HCT116 (cell line): ENCODE measurements at regions not wholly inside any gene's neighbourhood (a gene's known extent, or its start where the extent isn't known, plus 50 kb on each side); places are given as distances from the start of the nearest gene placed in this dataset.

ENCODE experiments used
- ATAC-seq: fragments of 200-7000 bp; cut with Tn5 transposase; 2 replicates; pipeline ENCODE4 v1.9.1; 2020; ENCODE audit warnings: mild to moderate bottlenecking, moderate library complexity
- BruUV-seq: library from RNA; stranded (reverse); fragments of 400-500 nt; replicated peaks from 2 replicates; lab custom pipeline; 2021; lab: Mats Ljungman, UMichigan
- CTCF ChIA-PET: fragments of 300-600 bp; sonication (Branson Sonifier 250); formaldehyde crosslinking; loops from one replicate; lab custom pipeline; 2021; ENCODE audit warnings: antibody characterized with exemption; lab: Charles Lee
- POLR2A ChIA-PET: fragments of 300-600, 350-600 bp; sonication (Branson Sonifier 250); formaldehyde crosslinking; loops from one replicate; lab custom pipeline; 2021; ENCODE audit warnings: antibody characterized with exemption; lab: Charles Lee
- RAD21 ChIA-PET, 2 experiments: fragments of 300-600 bp; sonication (Branson Sonifier 250); formaldehyde crosslinking; loops; one replicate each; lab custom pipeline; 2023; ENCODE audit warnings: low total read pairs in 2 of 2; ENCODE audit not compliant: uncharacterized antibody in 2 of 2, unreplicated experiment in 2 of 2, low non-redundant PET in 1 of 2; lab: Charles Lee
- DNase-seq: peaks from one replicate; pipeline ENCODE4 v3.0.0-alpha.2; 2010; ENCODE audit warnings: low read depth, low spot score
- H2AFZ ChIP-seq: fragments of 200-600 bp; shearing (Covaris generic), sonication (generic); 2 replicates; pipeline ENCODE4 v1.6.1; 2017; ENCODE audit warnings: low read depth, mixed run types, mixed read lengths, antibody characterized with exemption, low read length; ENCODE audit not compliant: poor library complexity, severe bottlenecking
- H3K27ac ChIP-seq: 2 replicates; pipeline ENCODE4 v1.5.1; 2012; ENCODE audit warnings: low read depth, low read length
- H3K27me3 ChIP-seq: fragments of 200-600 bp; sonication (generic); 2 replicates; pipeline ENCODE4 v1.6.1; 2016; ENCODE audit warnings: mixed run types, low read length, mixed read lengths; ENCODE audit not compliant: insufficient read depth
- H3K36me3 ChIP-seq, 2 experiments: fragments of 200-500 bp in 1 of 2; fragments of 200-600 bp in 1 of 2; sonication (Bioruptor generic) in 1 of 2; sonication (generic) in 1 of 2; 2 replicates each; pipeline versions ENCODE4 v1.5.1 to v1.6.1; 2014 to 2016; ENCODE audit warnings: low read length in 2 of 2, inconsistent platforms in 1 of 2, mixed read lengths in 1 of 2, mixed run types in 1 of 2; ENCODE audit not compliant: insufficient read depth in 2 of 2, control insufficient read depth in 1 of 2
- H3K4me1 ChIP-seq, 2 experiments: fragments of 200-600 bp in 1 of 2; sonication (generic) in 1 of 2; 2 replicates each; pipeline versions ENCODE4 v1.5.1 to v1.6.1; 2012 to 2017; ENCODE audit warnings: low read length in 2 of 2, inconsistent platforms in 1 of 2, mild to moderate bottlenecking in 1 of 2, mixed read lengths in 1 of 2, mixed run types in 1 of 2, moderate library complexity in 1 of 2; ENCODE audit not compliant: insufficient read depth in 2 of 2, control insufficient read depth in 1 of 2
- H3K4me2 ChIP-seq: fragments of 200-600 bp; sonication (generic); 2 replicates; pipeline ENCODE4 v1.6.1; 2017; ENCODE audit warnings: mixed run types, low read length, mixed read lengths
- H3K4me3 ChIP-seq, 2 experiments: fragments of 200-600 bp in 1 of 2; sonication (generic) in 1 of 2; replicated peaks in 1 of 2; 2 replicates each; pipeline ENCODE4 v1.5.1; 2011 to 2016; ENCODE audit warnings: low read length in 2 of 2, control low read depth in 1 of 2, low read depth in 1 of 2, mild to moderate bottlenecking in 1 of 2, mixed read lengths in 1 of 2, mixed run types in 1 of 2
- H3K79me2 ChIP-seq: fragments of 200-600 bp; sonication (generic); 2 replicates; pipeline ENCODE4 v1.6.1; 2017; ENCODE audit warnings: mild to moderate bottlenecking, mixed run types, low read length, moderate library complexity, mixed read lengths; ENCODE audit not compliant: insufficient read depth
- H3K9ac ChIP-seq: fragments of 200-600 bp; sonication (generic); 2 replicates; pipeline ENCODE4 v1.6.1; 2016; ENCODE audit warnings: low read length, mixed read lengths
- H3K9me2 ChIP-seq: fragments of 200-600 bp; sonication (generic), shearing (Covaris generic); 2 replicates; pipeline ENCODE4 v1.6.1; 2017; ENCODE audit warnings: mixed run types, mild to moderate bottlenecking, moderate library complexity; ENCODE audit not compliant: insufficient read depth
- H3K9me3 ChIP-seq, 2 experiments: fragments of 200-500 bp in 1 of 2; fragments of 200-600 bp in 1 of 2; sonication (Bioruptor generic) in 1 of 2; sonication (generic) in 1 of 2; 2 replicates each; pipeline ENCODE4 v1.6.1; 2014 to 2017; ENCODE audit warnings: low read length in 2 of 2, mixed read lengths in 2 of 2, inconsistent platforms in 1 of 2, low read depth in 1 of 2, mild to moderate bottlenecking in 1 of 2, mixed run types in 1 of 2, moderate library complexity in 1 of 2; ENCODE audit not compliant: control insufficient read depth in 1 of 2, insufficient read depth in 1 of 2
- H4K20me1 ChIP-seq: fragments of 200-600 bp; sonication (generic), shearing (Covaris generic); 2 replicates; pipeline ENCODE4 v1.6.1; 2017; ENCODE audit warnings: mixed run types, mild to moderate bottlenecking, moderate library complexity; ENCODE audit not compliant: insufficient read depth
- CBX3 ChIP-seq: IDR thresholded peaks from 2 replicates; pipeline ENCODE4 v1.6.1; 2012; ENCODE audit warnings: low read depth
- CTCF ChIP-seq, 3 experiments: fragments of 200-600 bp in 1 of 3; sonication (generic) in 1 of 3; IDR thresholded peaks in 2 of 3; conservative IDR thresholded peaks in 1 of 3; 2 replicates each; pipeline ENCODE4 v1.5.1; 2012 to 2017; ENCODE audit warnings: low read depth in 2 of 3, low read length in 2 of 3, antibody characterized with exemption in 1 of 3, borderline replicate concordance in 1 of 3, control low read depth in 1 of 3, mild to moderate bottlenecking in 1 of 3, mixed read lengths in 1 of 3, mixed run types in 1 of 3, moderate library complexity in 1 of 3; ENCODE audit not compliant: insufficient read depth in 1 of 3
- EGR1 ChIP-seq: IDR thresholded peaks from 2 replicates; pipeline ENCODE4 v1.6.1; 2012; ENCODE audit warnings: low read depth
- ELF1 ChIP-seq: IDR thresholded peaks from 2 replicates; pipeline ENCODE4 v1.6.1; 2012; ENCODE audit warnings: low read depth, borderline replicate concordance
- EZH2 ChIP-seq: fragments of 200-600 bp; sonication (generic); IDR thresholded peaks from 2 replicates; pipeline ENCODE4 v1.6.1; 2017; ENCODE audit warnings: antibody characterized with exemption, mixed run types
- EZH2phosphoT487 ChIP-seq: fragments of 200-600 bp; IDR thresholded peaks from 2 replicates; pipeline ENCODE4 v1.6.1; 2018; ENCODE audit warnings: antibody characterized with exemption, borderline replicate concordance
- FOSL1 ChIP-seq: IDR thresholded peaks from 2 replicates; pipeline ENCODE4 v1.6.1; 2012; ENCODE audit warnings: low read depth
- JUND ChIP-seq: IDR thresholded peaks from 2 replicates; pipeline ENCODE4 v1.6.1; 2012
- MAX ChIP-seq: IDR thresholded peaks from 2 replicates; pipeline ENCODE4 v1.6.1; 2012
- POLR2A ChIP-seq: IDR thresholded peaks from 2 replicates; pipeline ENCODE4 v1.7.0; 2011; ENCODE audit warnings: borderline replicate concordance; ENCODE audit not compliant: insufficient read depth, insufficient read length; ENCODE audit errors: extremely low read depth
- POLR2AphosphoS5 ChIP-seq: IDR thresholded peaks from 2 replicates; pipeline ENCODE4 v1.6.1; 2011; ENCODE audit warnings: mild to moderate bottlenecking, low read depth, low read length, moderate library complexity
- RAD21 ChIP-seq: IDR thresholded peaks from 2 replicates; pipeline ENCODE4 v1.6.1; 2012; ENCODE audit warnings: low read depth, mild to moderate bottlenecking
- REST ChIP-seq: IDR thresholded peaks from 2 replicates; pipeline ENCODE4 v1.6.1; 2012; ENCODE audit warnings: low read depth
- SIN3A ChIP-seq: IDR thresholded peaks from 2 replicates; pipeline ENCODE4 v1.6.1; 2012; ENCODE audit warnings: low read depth
- SP1 ChIP-seq: IDR thresholded peaks from 2 replicates; pipeline ENCODE4 v1.6.1; 2012; ENCODE audit warnings: low read depth
- TCF7L2 ChIP-seq: IDR thresholded peaks from 2 replicates; pipeline ENCODE4 v1.7.0; 2011; ENCODE audit warnings: borderline replicate concordance, inconsistent platforms; ENCODE audit not compliant: insufficient read depth, insufficient read length; ENCODE audit errors: extremely low read depth
- YY1 ChIP-seq: IDR thresholded peaks from 2 replicates; pipeline ENCODE4 v1.6.1; 2011; ENCODE audit warnings: low read length, low read depth, moderate library complexity, mild to moderate bottlenecking; ENCODE audit not compliant: insufficient replicate concordance; ENCODE audit errors: extremely low read depth
- ZBTB33 ChIP-seq: IDR thresholded peaks from 2 replicates; pipeline ENCODE4 v1.6.1; 2011; ENCODE audit warnings: mild to moderate bottlenecking, low read length, moderate library complexity; ENCODE audit not compliant: insufficient replicate concordance; ENCODE audit errors: extremely low read depth
- ZFX ChIP-seq: fragments of 450-650 bp; IDR thresholded peaks from 2 replicates; pipeline ENCODE4 v1.6.1; 2017
- ZNF274 ChIP-seq: fragments of 200-500 bp; sonication (Bioruptor generic); IDR thresholded peaks from 2 replicates; pipeline ENCODE4 v1.6.1; 2014; ENCODE audit warnings: mild to moderate bottlenecking, low read depth, low read length, inconsistent platforms
- intact Hi-C: fragments of 100-400 bp; cut with micrococcal nuclease; formaldehyde crosslinking; loops from 2 replicates; pipeline ENCODE4 v1.10.0; 2022

- Histone ChIP-seq H4K20me1 (no peaks in the 10 kb centered on the region), H3K9me3 (peaks cover 11 to 22% of the 10 kb centered on the region in 2 experiments; a peak in 2 of 4 replicates), H3K36me3 (no peaks in the 10 kb centered on the region), H3K4me2 (no peak overlapping the region), H3K27ac (no peak overlapping the region), H2AFZ (no peak overlapping the region), H3K4me3 (no peak overlapping the region), H3K27me3 (no peaks in the 10 kb centered on the region), H3K9me2 (no peaks in the 10 kb centered on the region), H3K79me2 (no peaks in the 10 kb centered on the region), H3K9ac (no peak overlapping the region), H3K4me1 (no peaks in the 10 kb centered on the region)
- BruUV-seq = no TSS peak
- POLR2A ChIA-PET = no interaction called here
- DNase-seq = no peak
- CTCF ChIA-PET = no interaction called here
- TF ChIP-seq ZBTB33 (no peak), FOSL1 (no peak), SP1 (no peak), RAD21 (no peak), CBX3 (no peak), SIN3A (no peak), MAX (no peak), REST (no peak), EGR1 (no peak), TCF7L2 (no peak), POLR2AphosphoS5 (no peak), ZFX (no peak), EZH2phosphoT487 (no peak), POLR2A (no peak), JUND (no peak), CTCF (IDR thresholded peaks at IDR 0.05 in 2 of 3, conservative IDR thresholded peaks at IDR 0.05 in 1 of 3; ENCODE audit: borderline replicate concordance in 1 of 3, insufficient read depth in 1 of 3, low read depth in 2 of 3, low read length in 2 of 3) (no peak), EZH2 (no peak), ELF1 (no peak), ZNF274 (no peak), YY1 (no peak)
- intact Hi-C loops = no loop called here
- RAD21 ChIA-PET = no interaction called here
- ATAC-seq = no peak
Measured at GRCh38 chr21:28294051-28294450, 698.6 kb downstream of the LTN1 start.
